ENCODE measurements at regions not wholly inside any gene's neighbourhood (a gene's known extent, or its start where the extent isn't known, plus 50 kb on each side); places are given as distances from the start of the nearest gene placed in this dataset.
A peak's percentile ranks its signal among the peaks of the same experiment; 100 is the strongest.

GRCh38 chr2:37449761-37450296 is 105.4 kb downstream of the QPCT start:
- H3K27ac ChIP-seq (ENCODE audit: low read length) = no peak overlapping the region
- Mint-ChIP-seq H3K4me3 (no peak overlapping the region), H3K4me1 (peaks cover 13 to 14% of the 10 kb centered on the region in 2 donors), H3K27me3 (ENCODE audit: low read depth in 2 of 2) (peaks cover 0 to 11% of the 10 kb centered on the region in 2 donors), H3K36me3 (peaks cover 6% of the 10 kb centered on the region), H3K9me3 (peaks cover 3% of the 10 kb centered on the region in 2 donors), H3K27ac (no peak overlapping the region)
- intact Hi-C loops (cut with micrococcal nuclease) = no loop called here
- peaks cover 6% of the 10 kb centered on the region for H3K4me1 ChIP-seq (ENCODE audit: control insufficient read depth, insufficient read depth, low read length)
- H3K27me3 ChIP-seq (ENCODE audit: control insufficient read depth, insufficient read depth, low read length) = no peaks in the 10 kb centered on the region
- DNase-seq (no peak), ATAC-seq (no peak)
- no peak overlapping the region for H3K4me3 ChIP-seq (ENCODE audit: low read length)
- H3K36me3 ChIP-seq (ENCODE audit: control insufficient read depth, insufficient read depth, low read length) = no peaks in the 10 kb centered on the region
- TF ChIP-seq CTCF (IDR thresholded peaks at IDR 0.05) = no peak
- no peaks in the 10 kb centered on the region for H3K9me3 ChIP-seq (ENCODE audit: control insufficient read depth, insufficient read depth, low read length)
- 57% methylated on average over 5 of the region's 8 CpGs for WGBS (ENCODE audit: insufficient coverage)

GRCh38 chr2:37453027-37453426 is 108.6 kb downstream of the QPCT start:
- 25% methylated on average over 2 of the region's 2 CpGs for WGBS (ENCODE audit: insufficient coverage)
- H3K4me3 ChIP-seq (ENCODE audit: low read length) = no peak overlapping the region

GRCh38 chr2:37454851-37455762 is 110.7 kb downstream of the QPCT start:
- Histone ChIP-seq H3K4me1 (ENCODE audit: control insufficient read depth, insufficient read depth, low read length) (peaks cover 27% of the 10 kb centered on the region), H3K9me3 (ENCODE audit: control insufficient read depth, insufficient read depth, low read length) (no peaks in the 10 kb centered on the region), H3K4me3 (ENCODE audit: low read length) (no peak overlapping the region), H3K36me3 (ENCODE audit: control insufficient read depth, insufficient read depth, low read length) (no peaks in the 10 kb centered on the region), H3K27me3 (ENCODE audit: control insufficient read depth, insufficient read depth, low read length) (no peaks in the 10 kb centered on the region), H3K27ac (ENCODE audit: low read length) (no peak overlapping the region)
- intact Hi-C loops (cut with micrococcal nuclease) = no loop called here
- H3K4me3 Mint-ChIP-seq = no peak overlapping the region
- WGBS (ENCODE audit: insufficient coverage) = 89% methylated on average over 2 of the region's 5 CpGs
- peaks cover 58 to 65% of the 10 kb centered on the region in 2 donors for H3K4me1 Mint-ChIP-seq
- no peak for DNase-seq
- H3K27ac Mint-ChIP-seq = peak overlapping the region; percentile 82 to 90
- H3K27me3 Mint-ChIP-seq (ENCODE audit: low read depth in 2 of 2) = no peaks in the 10 kb centered on the region
- H3K9me3 Mint-ChIP-seq = peaks cover 3 to 5% of the 10 kb centered on the region in 2 donors
- peaks cover 14% of the 10 kb centered on the region for H3K36me3 Mint-ChIP-seq
- no peak for ATAC-seq
- TF ChIP-seq CTCF (IDR thresholded peaks at IDR 0.05) = no peak

More at GRCh38 chr2:37453027-37453426, 108.6 kb downstream of the QPCT start:
- DNase-seq (peak in 1 of 2 donors; percentile 46), ATAC-seq (peak in 2 of 3 donors; percentile 53 to 57)
- TF ChIP-seq CTCF (IDR thresholded peaks at IDR 0.05) = no peak
- Mint-ChIP-seq H3K4me1 (peaks cover 39 to 44% of the 10 kb centered on the region in 2 donors), H3K27ac (peak overlapping the region; percentile 41 to 79), H3K9me3 (peaks cover 3 to 5% of the 10 kb centered on the region in 2 donors), H3K36me3 (peaks cover 14% of the 10 kb centered on the region), H3K4me3 (peak overlapping the region; percentile 68), H3K27me3 (ENCODE audit: low read depth in 2 of 2) (no peaks in the 10 kb centered on the region)
- Histone ChIP-seq H3K27me3 (ENCODE audit: control insufficient read depth, insufficient read depth, low read length) (no peaks in the 10 kb centered on the region), H3K27ac (ENCODE audit: low read length) (no peak overlapping the region), H3K4me1 (ENCODE audit: control insufficient read depth, insufficient read depth, low read length) (peaks cover 17% of the 10 kb centered on the region), H3K36me3 (ENCODE audit: control insufficient read depth, insufficient read depth, low read length) (no peaks in the 10 kb centered on the region), H3K9me3 (ENCODE audit: control insufficient read depth, insufficient read depth, low read length) (no peaks in the 10 kb centered on the region)
- intact Hi-C loops (cut with micrococcal nuclease) = no loop called here
